Left lobe of liver (tissue), 2 donors: ENCODE measurements at regions not wholly inside any gene's neighbourhood (a gene's known extent, or its start where the extent isn't known, plus 50 kb on each side); places are given as distances from the start of the nearest gene placed in this dataset.
"Not testable (repeated sequence)": the region's sequence is repeated elsewhere in the genome, so short reads cannot be mapped to it uniquely, and the experiment has no call there.

Experiments
- ATAC-seq: fragments of 200-7000 bp; cut with Tn5 transposase; one replicate; pipeline ENCODE4 v1.9.1; 2020; ENCODE audit warnings: mild to moderate bottlenecking, moderate library complexity
- DNase-seq: peaks from one replicate; pipeline ENCODE4 v3.0.0-alpha.2; 2020; ENCODE audit warnings: low spot score
- donor health status: DM: no; HTN: no; CAD: no; lungs with moderate emphysema.
- donor health status: DM: no; HTN: yes; CAD: no.

DNA sequence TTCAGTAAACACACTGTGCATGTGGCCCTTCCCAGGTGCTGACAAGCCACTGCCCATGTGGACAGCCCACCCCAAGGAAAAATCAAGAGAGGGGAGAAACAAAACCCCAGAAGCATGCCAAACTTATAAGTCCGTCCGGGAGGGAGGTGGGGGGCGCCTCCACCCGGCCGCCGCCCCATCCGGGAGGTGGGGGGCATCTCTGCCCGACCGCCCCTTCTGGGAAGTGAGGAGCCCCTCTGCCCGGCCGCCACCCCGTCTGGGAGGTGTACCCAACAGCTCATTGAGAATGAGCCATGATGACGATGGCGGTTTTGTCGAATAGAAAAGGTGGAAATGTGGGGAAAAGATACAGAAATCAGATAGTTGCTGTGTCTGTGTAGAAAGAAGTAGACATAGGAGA, 53.8 kb upstream of the C2CD4B start:
- DNase-seq = no peak

DNA sequence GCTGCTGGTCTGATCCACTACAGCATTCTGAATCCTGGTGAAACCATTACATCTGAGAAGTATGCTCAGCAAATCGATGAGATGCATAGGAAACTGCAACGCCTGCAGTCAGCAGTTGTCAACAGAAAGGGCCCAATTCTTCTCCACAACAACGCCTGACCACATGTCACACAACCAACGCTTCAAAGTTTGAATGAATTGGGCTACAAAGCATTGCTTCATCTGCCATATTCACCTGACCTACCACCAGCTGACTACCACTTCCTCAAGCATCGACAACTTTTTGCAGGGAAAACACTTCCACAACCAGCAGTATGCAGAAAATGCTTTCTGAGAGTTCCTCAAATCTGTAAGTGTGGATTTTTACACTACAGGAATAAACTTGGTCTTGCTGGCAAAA, 54.7 kb upstream of the C2CD4B start:
- no peak for DNase-seq
- ATAC-seq = no peak

More for the DNA sequence above, 53.8 kb upstream of the C2CD4B start:
- ATAC-seq = no peak

DNA sequence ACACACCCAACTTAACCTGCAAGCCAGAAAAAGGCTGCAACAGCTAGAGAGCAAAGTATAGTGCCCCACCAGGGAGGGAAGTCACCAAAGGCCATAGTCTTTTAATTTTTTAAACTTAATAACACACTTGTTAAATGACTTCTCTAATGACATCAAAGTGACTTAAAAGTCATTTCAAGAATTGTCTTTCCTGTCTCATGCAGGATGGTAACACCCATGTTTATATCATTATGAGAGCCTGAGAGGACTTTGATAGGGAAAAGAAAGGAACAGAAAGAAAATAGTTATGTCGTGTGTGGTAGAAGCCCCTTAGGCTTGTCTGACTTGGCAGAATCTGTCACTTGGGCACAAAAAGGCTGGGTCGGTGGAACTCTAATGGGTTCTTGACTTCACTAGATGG, 57.9 kb upstream of the C2CD4B start:
- ATAC-seq (no peak), DNase-seq (no peak)

DNA sequence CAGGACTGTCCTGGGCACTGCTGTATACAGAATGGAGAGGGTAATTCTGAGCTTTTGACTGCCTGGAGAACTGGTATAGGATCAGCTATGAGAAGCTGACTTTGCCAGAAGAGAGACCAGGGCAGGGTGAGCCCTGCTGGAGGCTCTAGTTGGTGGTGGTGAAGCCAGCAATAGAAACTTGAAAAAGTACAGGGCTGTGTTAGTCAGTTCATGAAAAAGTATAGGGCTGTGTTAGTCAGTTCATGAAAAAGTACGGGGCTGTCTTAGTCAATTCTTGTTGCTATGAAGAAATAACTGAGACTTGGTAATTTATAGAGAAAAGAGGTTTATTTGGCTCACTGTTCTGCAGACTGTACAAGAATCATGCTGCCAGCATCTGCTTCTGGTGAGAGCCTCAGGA, 63.5 kb upstream of the C2CD4B start:
- no peak for DNase-seq

DNA sequence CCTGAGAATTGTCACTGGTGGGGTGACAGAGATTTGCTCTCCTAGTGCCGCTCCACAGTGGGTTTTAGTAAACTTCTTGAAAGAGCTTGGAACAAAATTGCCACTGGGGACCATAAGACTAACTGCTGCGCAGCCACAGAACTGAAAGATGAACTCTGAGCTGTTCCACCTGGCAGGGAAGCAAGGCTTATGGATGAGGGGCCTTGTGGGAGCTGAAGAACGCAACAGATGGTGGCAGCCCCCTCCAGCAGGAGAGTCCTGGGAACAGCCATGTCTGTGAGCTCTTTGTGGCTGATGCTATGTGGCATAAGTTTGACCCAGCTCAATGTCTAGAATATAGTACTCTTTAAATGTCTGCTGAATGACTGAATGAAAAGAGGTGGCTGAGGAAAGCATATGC, 66.8 kb upstream of the C2CD4B start:
- ATAC-seq = no peak
- DNase-seq = no peak

More for the DNA sequence above, 63.5 kb upstream of the C2CD4B start:
- ATAC-seq = no peak

DNA sequence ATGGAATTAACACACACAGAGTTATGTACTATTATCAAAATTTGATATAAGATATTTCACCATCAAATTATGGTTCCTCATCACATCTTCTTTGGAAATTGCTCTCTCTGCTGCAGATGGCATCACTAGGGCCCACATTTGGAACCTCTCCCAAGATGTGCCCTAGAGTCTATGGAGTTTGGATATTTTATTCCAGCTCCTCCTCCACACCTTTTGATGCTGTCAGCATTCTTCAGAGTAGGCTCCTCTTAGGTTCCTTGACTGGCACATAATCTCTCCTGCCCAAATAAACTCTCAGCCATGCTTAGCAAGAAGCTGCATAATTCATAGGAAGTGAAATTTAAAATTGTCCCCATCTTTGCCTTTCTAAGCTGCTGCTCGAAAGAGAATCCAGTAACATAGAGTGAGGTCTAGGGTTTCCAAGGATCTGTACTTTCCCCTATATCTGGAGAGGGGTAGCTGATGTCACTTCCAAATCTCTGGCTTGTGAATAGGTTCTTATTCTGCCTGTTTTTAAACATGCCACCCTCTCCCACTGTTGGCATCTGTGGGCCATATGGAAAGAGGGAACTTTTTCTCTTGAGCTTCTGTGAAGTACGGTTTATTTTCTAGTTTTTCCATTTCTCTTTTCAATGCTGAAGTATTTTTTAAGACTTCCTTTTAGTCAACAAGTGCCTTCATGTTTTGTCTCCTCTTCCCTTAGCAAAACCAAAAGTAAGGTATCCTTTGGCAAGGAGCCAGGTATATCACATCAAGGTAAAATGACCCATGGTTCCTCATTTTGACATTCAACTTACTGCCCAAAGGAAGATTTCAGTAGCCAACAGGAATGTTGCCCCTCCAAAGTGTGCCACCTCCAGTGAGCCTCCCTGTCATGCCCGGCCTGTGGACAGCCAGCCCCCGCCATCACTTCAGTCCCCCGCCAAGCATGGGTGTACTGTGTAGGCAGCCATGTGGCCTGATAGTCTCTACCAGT, 75.3 kb upstream of the C2CD4B start:
- ATAC-seq (no peak), DNase-seq (no peak)

DNA sequence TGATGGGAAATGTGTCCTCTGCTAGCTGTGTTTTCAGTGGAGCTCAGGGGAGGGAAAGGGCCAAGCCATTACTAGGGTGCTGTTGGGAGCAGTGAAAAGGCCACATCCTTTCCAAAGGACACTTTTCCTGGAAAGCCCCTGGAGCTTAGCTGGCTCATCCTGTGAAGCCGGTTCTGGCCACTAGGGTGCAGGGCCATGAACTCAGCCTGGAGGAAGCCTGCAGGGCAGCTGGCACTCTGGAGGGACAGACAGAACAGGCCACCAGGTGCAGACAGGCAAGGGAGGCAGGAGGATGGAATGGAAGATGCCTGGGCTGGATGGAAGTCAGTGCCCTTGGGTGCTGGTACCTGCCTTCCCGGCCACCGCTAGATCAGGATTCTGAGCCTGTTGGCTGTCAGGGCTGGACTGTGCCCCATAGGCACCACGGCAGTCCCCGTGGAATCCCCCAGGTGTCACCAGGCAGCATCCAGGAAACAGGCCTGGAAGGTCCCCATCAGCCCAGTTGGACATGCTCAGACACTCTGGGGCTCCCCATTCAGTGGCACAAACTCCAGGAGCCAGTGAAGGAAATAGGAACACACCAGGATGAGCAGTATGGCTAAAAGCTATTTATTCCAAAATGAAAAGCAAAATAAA, 76.2 kb upstream of the C2CD4B start:
- no peak for DNase-seq

DNA sequence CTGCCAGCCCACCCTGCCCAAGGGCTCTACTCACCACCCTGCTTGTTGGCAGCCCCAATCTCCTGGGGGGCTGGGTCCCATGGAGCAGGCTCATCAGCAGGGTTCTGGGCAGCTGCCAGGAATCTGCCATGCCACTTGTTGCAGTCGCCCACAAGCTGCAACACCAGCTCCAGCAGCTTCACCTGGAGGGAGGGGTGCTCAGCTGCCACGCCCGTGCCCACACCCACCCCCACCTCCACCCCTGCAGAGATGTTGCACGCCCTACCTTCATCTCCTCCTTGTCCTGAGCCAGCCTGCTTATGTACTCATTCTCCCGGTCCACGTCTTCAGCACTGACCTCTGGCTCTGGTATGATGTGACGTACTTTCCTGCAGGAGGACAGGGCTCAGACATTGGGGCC, 77.9 kb upstream of the C2CD4B start:
- no peak for DNase-seq
- ATAC-seq = no peak

More for the DNA sequence above, 76.2 kb upstream of the C2CD4B start:
- ATAC-seq = peak; percentile 88

DNA sequence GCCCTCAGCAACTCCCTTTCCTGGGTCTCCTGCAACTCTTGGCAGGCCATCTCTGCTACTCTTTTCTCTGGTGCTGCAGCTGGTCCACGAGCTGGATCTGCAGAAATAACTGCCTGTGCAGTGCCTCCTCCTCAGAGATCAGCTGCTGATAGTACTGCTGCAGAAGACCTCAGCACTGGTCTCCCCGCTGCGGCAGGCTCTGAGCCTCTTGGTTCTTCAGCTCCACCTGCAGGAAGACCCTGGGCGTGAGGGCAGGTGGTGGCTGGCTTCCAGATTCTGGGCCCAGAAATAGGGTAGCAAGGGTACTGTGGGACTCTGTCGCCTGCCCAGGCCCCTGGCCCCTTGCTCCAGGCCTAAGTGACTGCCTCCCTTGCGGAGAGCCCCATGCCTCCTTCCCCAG, 79.7 kb upstream of the C2CD4B start:
- no peak for ATAC-seq
- DNase-seq = no peak

DNA sequence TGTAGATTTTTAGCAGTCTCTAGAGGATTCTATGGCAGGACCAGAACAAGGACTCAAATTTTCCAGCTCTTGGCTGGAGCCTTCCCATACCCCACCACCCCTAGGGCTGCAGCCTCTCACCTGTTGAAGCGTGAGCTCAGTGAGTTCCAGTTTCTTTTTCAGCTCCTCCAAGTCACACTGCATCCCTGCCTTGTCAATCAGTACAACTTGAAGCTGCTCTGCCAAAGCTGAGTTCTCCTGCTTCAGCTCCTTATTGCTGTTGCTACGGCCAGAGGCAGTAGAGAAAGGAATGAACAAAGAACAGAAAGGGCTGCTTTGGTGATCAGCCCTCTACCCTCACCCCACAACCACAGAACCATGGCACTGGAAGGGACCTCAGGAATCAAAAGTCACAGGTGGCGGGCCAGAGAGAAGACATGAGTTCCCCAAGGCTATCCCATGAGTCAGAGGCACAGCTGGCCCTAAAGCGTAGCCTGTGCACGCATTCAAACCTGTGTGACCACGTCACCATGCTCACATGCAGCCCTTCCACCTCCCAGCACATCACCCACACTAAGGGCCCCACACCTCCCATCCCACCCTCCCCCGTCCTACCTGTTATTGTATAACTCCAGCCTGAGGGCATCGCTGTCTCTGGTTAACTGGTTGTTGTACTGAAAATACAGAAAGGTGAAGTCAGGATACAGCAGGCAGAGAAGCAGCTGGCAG, 83.3 kb upstream of the C2CD4B start:
- DNase-seq (no peak), ATAC-seq (no peak)

DNA sequence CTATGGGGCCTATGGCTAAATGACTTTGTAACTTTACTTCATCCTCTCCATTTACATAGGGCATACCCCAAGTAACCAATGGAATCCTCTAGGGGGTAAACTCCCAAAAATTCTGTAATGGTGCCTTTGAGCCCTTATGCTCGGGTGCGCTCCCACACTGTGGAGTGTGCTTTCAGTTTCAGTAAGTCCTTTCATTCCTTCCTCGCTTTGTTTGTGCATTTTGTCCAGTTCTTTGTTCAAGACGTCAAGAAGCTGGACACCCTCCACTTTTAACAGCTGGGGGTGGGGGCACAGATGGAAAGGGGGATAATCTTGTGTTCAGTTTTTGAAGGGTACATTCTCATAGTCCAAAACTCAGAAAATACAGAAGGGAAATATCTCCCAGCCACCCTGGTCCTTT, 84.4 kb upstream of the C2CD4B start:
- no peak for ATAC-seq

DNA sequence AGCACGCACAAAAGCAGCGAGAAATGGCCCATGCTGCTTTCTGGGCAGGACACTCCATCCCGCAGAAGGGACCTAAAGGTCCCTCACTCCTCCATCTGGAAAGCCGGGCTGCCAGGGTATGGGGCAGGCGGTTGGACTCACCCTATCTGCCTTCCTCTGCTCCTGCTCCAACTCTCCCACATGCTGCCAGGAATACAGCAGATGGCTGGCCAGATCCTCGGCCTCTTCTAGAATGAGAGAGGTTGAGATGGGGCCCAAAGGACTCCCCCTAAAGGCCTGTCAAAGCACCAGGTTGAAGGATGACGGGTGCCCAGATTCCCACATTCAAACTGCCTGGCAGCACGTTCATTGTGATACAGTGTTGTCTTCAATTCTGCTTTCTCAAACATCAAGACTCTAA, 85.1 kb upstream of the C2CD4B start:
- DNase-seq = no peak

More for the DNA sequence above, 84.4 kb upstream of the C2CD4B start:
- DNase-seq = no peak

DNA sequence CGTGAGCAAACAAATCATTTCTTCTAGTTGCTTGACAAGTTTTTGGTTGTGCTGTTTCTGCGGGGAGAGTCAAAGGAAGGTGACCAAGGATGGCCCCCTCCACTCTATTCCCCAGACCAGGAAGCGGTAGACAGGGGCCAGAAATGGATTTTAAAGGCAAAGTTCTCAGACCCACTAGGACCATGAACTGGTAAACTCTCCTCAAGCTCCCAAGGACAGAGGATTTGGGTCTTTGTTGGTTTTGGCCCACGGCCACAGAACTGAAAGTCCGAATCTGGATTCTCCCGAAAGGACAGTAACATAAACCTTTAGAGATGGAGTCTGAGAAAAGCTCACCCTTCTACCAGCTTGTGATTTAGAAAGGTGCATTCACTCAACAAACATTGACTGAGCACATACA, 85.9 kb upstream of the C2CD4B start:
- ATAC-seq (no peak), DNase-seq (no peak)

More for the DNA sequence above, 85.1 kb upstream of the C2CD4B start:
- ATAC-seq = no peak

DNA sequence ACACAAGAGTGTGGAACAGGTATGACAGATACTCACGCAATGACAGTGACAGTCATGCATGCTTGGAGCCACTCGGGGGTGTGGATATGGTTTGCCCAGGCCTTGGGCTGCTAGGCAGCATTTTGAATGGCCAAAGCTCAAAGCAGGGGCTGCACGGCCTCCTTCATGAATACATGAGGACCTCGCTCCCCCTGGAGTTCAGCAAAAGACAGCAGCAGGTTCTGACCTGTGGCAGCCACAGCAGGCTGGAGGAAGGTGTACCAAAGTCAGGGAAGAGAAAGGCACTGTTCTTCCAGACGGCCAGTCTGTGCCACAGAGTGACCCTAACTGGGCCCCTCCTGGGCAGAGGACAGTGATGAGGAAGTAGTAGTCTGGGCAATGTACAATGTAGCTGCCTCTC, 88.2 kb upstream of the C2CD4B start:
- ATAC-seq (no peak), DNase-seq (no peak)

DNA sequence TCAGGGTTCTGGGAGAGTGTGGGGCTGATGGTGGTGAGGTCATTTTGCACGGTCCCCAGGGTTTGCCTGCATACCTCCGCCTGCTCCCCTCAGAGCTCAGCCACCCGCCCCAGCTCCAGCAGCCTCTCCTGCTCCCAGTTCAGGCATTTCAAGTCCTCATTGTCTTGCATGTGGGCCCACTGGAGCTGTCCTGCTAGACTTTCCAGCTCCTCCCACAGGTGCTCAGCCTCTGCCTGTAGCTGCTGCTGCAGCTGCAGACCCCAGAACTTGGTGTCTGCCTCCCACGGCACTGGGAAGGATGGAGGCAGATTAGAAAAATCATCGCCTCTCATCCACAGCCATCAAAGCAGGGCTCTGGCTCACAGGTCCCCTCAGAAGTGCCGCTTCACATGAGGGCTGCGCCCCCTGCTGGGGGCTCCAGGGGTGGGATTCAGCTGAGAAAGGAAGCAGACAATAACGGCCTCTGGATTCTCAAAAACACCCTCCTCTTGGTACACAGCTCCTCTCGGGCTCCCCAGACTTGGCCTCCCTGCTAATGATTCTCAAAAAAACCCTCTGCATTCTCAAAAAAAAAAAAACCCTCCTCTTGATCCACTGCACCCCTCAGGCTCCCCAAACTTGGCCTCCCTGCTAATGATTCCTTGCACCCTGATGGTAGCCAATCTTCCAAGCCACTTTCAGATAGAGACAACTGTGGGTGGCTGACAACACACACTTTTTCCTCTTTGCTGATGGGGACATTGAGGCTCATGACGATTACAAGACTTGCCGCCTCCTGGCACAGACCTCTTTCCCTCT, 89.3 kb upstream of the C2CD4B start:
- peak; percentile 87 for ATAC-seq

DNA sequence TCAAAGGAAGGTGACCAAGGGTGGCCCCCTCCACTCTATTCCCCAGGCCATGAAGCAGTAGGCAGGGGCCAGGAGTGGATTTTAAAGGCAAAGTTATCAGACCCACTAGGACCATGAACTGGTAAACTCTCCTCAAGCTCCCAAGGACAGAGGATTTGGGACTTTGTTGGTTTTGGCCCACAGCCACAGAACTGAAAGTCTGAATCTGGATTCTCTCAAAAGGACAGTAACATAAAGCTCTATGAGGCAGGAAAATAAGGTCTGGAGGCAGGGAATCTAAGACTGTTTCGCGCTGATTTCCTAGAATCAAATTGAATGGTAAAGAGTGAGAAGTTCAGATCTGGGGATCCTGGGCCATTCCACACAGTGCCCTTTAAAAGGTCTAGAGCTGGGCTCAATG, 91.3 kb upstream of the C2CD4B start:
- ATAC-seq, DNase-seq: not testable (repeated sequence)

More for the DNA sequence above, 89.3 kb upstream of the C2CD4B start:
- peak; percentile 63 for DNase-seq

DNA sequence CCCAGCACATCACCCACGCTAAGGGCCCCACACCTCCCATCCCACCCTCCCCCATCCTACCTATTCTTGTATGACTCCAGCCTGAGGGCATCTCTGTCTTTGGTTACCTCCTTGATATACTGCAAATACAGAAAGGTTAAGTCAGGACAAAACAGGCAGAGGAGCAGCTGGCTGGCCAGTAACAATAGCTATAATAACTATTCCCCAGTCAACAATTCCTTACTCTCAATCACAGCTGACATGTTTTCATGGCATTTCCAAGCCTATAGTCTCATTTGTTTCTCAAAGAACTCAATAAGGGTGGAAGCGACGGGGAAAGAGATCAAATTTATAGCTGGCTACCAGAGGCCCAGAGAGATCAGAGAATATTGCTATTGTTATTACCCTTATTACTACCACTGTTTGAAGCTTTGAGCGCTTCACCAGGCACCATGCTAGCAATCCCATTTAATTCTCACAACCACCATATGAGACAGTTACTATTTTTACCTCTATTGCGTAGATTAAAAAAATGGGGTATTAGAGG, 93.0 kb upstream of the C2CD4B start:
- ATAC-seq = no peak

DNA sequence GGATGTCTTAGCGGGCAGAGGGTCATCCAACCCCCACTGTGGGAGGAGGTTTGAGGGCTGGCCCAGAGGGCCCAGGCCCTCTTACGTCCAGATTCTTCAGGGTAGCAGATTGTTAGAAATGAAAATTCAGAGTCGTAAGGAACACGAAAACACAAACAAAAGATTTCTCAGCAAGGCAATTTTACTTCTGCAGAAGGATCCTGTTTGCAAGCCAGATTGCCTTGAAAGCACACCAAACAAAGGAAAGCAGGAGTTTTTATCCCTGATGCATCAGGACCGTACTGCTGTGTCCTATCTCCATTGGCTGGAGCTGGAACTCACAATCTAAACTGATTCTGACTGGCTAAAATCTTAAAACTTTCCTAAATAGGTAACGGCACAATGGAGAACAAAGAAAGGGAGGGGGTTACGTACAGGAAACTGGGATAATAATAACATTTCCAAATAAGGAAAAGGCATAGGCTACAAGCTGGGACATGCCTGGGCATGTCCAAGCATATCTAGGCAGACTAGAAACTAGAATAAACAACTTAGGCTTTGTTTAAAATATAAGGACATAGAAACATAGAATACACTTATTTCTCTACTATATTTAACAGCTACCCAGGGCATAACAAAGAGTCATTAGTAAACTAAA, 97.3 kb upstream of the C2CD4B start:
- ATAC-seq (no peak), DNase-seq (no peak)

More for the DNA sequence above, 93.0 kb upstream of the C2CD4B start:
- no peak for DNase-seq

DNA sequence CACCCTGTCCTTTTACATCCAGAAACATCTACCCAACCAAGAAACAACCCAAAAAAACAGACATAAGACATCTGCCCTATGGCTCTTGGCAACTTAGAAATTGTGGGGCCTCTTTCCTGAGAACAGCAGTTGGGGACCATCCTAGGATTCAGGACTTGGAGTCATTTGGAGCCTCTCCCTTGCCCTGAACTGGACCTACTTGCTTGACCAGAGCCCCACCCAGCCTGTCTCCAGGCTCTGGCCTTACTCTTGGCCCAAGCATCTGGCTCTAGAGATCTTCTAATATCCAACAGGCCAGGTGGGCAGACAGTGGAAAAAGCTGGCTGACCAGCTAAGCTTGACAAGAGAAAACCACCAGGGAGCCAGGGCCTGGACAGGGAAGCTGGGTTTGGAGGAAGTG, 99.1 kb upstream of the C2CD4B start:
- no peak for DNase-seq
- ATAC-seq = no peak

DNA sequence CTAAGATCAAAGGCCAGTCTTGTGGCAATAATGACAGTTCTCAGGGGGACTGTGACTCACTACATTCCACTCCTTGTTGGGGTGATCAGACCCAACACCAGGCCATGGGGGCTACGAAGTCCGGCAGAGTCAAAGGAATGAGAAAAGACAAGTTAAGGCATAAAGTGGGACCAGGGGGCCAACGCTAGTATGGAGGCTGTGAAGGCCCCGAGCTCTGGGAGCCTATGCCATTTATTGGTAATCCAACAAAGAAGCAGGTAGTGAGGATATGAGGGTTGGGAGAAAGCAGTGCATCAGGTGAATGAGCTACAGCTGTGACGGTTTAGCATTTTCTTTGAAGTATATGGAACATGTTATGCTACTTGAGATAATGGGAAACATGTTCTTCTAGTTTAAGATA, 104.4 kb upstream of the C2CD4B start:
- no peak for ATAC-seq
- no peak for DNase-seq
